NB4 (cell line): ENCODE measurements at regions not wholly inside any gene's neighbourhood (a gene's known extent, or its start where the extent isn't known, plus 50 kb on each side); places are given as distances from the start of the nearest gene placed in this dataset.
"Not testable (repeated sequence)": the region's sequence is repeated elsewhere in the genome, so short reads cannot be mapped to it uniquely, and the experiment has no call there.

Experiments used
- MYC ChIP-seq: IDR thresholded peaks from 2 replicates; pipeline ENCODE4 v1.6.1; 2011; ENCODE audit warnings: low read depth, low read length
- POLR2A ChIP-seq: IDR thresholded peaks from 2 replicates; pipeline ENCODE4 v1.6.1; 2011; ENCODE audit warnings: mild to moderate bottlenecking; ENCODE audit not compliant: insufficient read length; ENCODE audit errors: extremely low read depth
- TF ChIP-seq, protein P1 (sequence below): IDR thresholded peaks from one replicate; pipeline ENCODE4 v1.5.1; 2012; ENCODE audit warnings: low read depth, low read length

- not testable (repeated sequence) for TF ChIP-seq POLR2A, MYC
- TF ChIP-seq, protein P1, sequence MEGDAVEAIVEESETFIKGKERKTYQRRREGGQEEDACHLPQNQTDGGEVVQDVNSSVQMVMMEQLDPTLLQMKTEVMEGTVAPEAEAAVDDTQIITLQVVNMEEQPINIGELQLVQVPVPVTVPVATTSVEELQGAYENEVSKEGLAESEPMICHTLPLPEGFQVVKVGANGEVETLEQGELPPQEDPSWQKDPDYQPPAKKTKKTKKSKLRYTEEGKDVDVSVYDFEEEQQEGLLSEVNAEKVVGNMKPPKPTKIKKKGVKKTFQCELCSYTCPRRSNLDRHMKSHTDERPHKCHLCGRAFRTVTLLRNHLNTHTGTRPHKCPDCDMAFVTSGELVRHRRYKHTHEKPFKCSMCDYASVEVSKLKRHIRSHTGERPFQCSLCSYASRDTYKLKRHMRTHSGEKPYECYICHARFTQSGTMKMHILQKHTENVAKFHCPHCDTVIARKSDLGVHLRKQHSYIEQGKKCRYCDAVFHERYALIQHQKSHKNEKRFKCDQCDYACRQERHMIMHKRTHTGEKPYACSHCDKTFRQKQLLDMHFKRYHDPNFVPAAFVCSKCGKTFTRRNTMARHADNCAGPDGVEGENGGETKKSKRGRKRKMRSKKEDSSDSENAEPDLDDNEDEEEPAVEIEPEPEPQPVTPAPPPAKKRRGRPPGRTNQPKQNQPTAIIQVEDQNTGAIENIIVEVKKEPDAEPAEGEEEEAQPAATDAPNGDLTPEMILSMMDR = not testable (repeated sequence)
Observed at GRCh38 chr9:62135022-62135421, 945.2 kb downstream of the SPATA31A7 start.
